WTC11 (cell line): ENCODE measurements at regions not wholly inside any gene's neighbourhood (a gene's known extent, or its start where the extent isn't known, plus 50 kb on each side); places are given as distances from the start of the nearest gene placed in this dataset.

Experiments
- ATAC-seq: fragments of 200-7000 bp; cut with Tn5 transposase; 2 replicates; pipeline ENCODE4 v1.10.0; 2021; ENCODE audit warnings: mild to moderate bottlenecking, moderate library complexity
- CTCF ChIA-PET: fragments of 300-600 bp; sonication (Branson Sonifier 250); formaldehyde crosslinking; loops from one replicate; lab custom pipeline; 2021; ENCODE audit warnings: antibody characterized with exemption; lab: Charles Lee
- POLR2A ChIA-PET: fragments of 350-600 bp; sonication (Branson Sonifier 250); formaldehyde crosslinking; loops from one replicate; lab custom pipeline; 2021; ENCODE audit warnings: antibody characterized with exemption; lab: Charles Lee
- DNase-seq: peaks from one replicate; pipeline ENCODE4 v3.0.0; 2021; ENCODE audit warnings: low spot score
- H3K27ac Mint-ChIP-seq: 2 replicates; pipeline ENCODE4 v1.8.0; 2021; ENCODE audit warnings: mixed read lengths
- H3K27me3 Mint-ChIP-seq: 2 replicates; pipeline ENCODE4 v1.8.0; 2021; ENCODE audit warnings: low read depth, mild to moderate bottlenecking, moderate library complexity, mixed read lengths
- H3K36me3 Mint-ChIP-seq: 2 replicates; pipeline ENCODE4 v1.8.0; 2021; ENCODE audit warnings: mixed read lengths
- H3K4me1 Mint-ChIP-seq: 2 replicates; pipeline ENCODE4 v1.8.0; 2022; ENCODE audit warnings: mixed read lengths
- H3K4me3 Mint-ChIP-seq: 2 replicates; pipeline ENCODE4 v1.8.0; 2021; ENCODE audit warnings: mild to moderate bottlenecking, moderate library complexity, mixed read lengths
- H3K9me3 Mint-ChIP-seq: 2 replicates; pipeline ENCODE4 v1.8.0; 2021; ENCODE audit warnings: mixed read lengths
- ETV6 ChIP-seq: sonication (generic); formaldehyde crosslinking; IDR thresholded peaks from 2 replicates; pipeline ENCODE4 v1.8.1; 2022; ENCODE audit warnings: mild to moderate bottlenecking, missing genetic modification reagents
- GABPB1 ChIP-seq: sonication (generic); formaldehyde crosslinking; IDR thresholded peaks from 2 replicates; pipeline ENCODE4 v1.8.1; 2023; ENCODE audit warnings: mild to moderate bottlenecking, missing genetic modification reagents
- IRF2 ChIP-seq: sonication (generic); formaldehyde crosslinking; IDR thresholded peaks from 2 replicates; pipeline ENCODE4 v1.8.0; 2022; ENCODE audit warnings: low read depth, missing genetic modification reagents, borderline replicate concordance
- JAZF1 ChIP-seq: fragments of 250-450 bp; sonication (Bioruptor Pico); IDR thresholded peaks from 2 replicates; pipeline ENCODE4 v1.9.0; 2021; ENCODE audit warnings: moderate library complexity, mild to moderate bottlenecking, inconsistent platforms
- TCF7 ChIP-seq: sonication (generic); formaldehyde crosslinking; IDR thresholded peaks from 2 replicates; pipeline ENCODE4 v1.8.0; 2022; ENCODE audit warnings: mild to moderate bottlenecking, low read depth, missing genetic modification reagents, moderate library complexity
- TEAD1 ChIP-seq: sonication (generic); formaldehyde crosslinking; IDR thresholded peaks from 2 replicates; pipeline ENCODE4 v1.8.0; 2022; ENCODE audit warnings: mild to moderate bottlenecking, missing genetic modification reagents
- ZBTB21 ChIP-seq: sonication (generic); formaldehyde crosslinking; IDR thresholded peaks from 2 replicates; pipeline ENCODE4 v1.8.1; 2023; ENCODE audit warnings: mild to moderate bottlenecking, missing genetic modification reagents, borderline replicate concordance
- ZNF232 ChIP-seq: sonication (generic); formaldehyde crosslinking; IDR thresholded peaks from 2 replicates; pipeline ENCODE4 v1.8.0; 2022; ENCODE audit warnings: mild to moderate bottlenecking, missing genetic modification reagents
- ZNF263 ChIP-seq: sonication (generic); formaldehyde crosslinking; IDR thresholded peaks from 2 replicates; pipeline ENCODE4 v1.8.1; 2022; ENCODE audit warnings: low read depth, mild to moderate bottlenecking, moderate library complexity, missing genetic modification reagents
- TF ChIP-seq, protein P1 (sequence below): sonication (generic); formaldehyde crosslinking; IDR thresholded peaks from 2 replicates; pipeline ENCODE4 v1.8.0; 2023; ENCODE audit warnings: missing genetic modification reagents
- TF ChIP-seq, protein P2 (sequence below): fragments of 250-450 bp; sonication (Bioruptor Pico); IDR thresholded peaks from 2 replicates; pipeline ENCODE4 v2.1.2; 2022; ENCODE audit warnings: mild to moderate bottlenecking, moderate library complexity
- TF ChIP-seq, protein P3 (sequence below): sonication (generic); formaldehyde crosslinking; IDR thresholded peaks from 2 replicates; pipeline ENCODE4 v1.8.0; 2022; ENCODE audit warnings: mild to moderate bottlenecking, missing genetic modification reagents
- TF ChIP-seq, protein P4 (sequence below): fragments of 250-450 bp; sonication (Bioruptor Pico); conservative IDR thresholded peaks from 2 replicates; pipeline ENCODE4 v1.9.0; 2021; ENCODE audit warnings: mild to moderate bottlenecking
- TF ChIP-seq, protein P5 (sequence below): sonication (generic); formaldehyde crosslinking; IDR thresholded peaks from 2 replicates; pipeline ENCODE4 v1.8.1; 2023; ENCODE audit warnings: mild to moderate bottlenecking, missing genetic modification reagents, moderate library complexity
- TF ChIP-seq, protein P6 (sequence below): sonication (generic); formaldehyde crosslinking; IDR thresholded peaks from 2 replicates; pipeline ENCODE4 v1.8.1; 2022; ENCODE audit warnings: low read depth, mild to moderate bottlenecking, moderate library complexity, missing genetic modification reagents, borderline replicate concordance
- TF ChIP-seq, protein P7 (sequence below): sonication (generic); formaldehyde crosslinking; conservative IDR thresholded peaks from 2 replicates; pipeline ENCODE4 v1.8.1; 2022; ENCODE audit warnings: mild to moderate bottlenecking, missing genetic modification reagents
- TF ChIP-seq, protein P8 (sequence below): fragments of 250-450 bp; sonication (Bioruptor Pico); IDR thresholded peaks from 2 replicates; pipeline ENCODE4 v1.8.0; 2021; ENCODE audit warnings: mild to moderate bottlenecking
- TF ChIP-seq, protein P9 (sequence below): fragments of 250-450 bp; sonication (Bioruptor Pico); IDR thresholded peaks from 2 replicates; pipeline ENCODE4 v1.9.0; 2021; ENCODE audit warnings: mild to moderate bottlenecking

DNA sequence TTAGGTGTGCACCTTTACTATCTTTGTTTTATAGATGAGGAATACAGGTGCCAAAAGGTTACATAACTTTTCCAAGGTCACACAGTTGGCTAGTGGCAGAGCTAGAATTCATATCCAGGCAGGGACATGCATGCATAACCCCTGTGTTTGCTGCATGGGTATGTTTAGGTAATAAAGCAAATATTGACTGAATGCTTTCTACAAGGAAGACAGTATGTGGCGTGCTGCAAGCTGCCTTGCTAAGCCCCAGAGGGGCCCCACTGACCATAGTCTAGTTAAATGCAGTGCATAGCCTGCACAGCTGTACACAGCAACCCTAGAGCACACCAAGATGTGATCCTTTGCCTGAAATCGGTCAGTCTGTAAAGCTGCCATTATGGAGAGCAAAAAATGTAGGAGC, 320.5 kb upstream of the IGFBP7 start:
- ChIA-PET CTCF (interaction anchor here (0.9 to 1.9 kb wide), 2 partner anchors 267 kb away, joined by 3 to 6 read pairs; no protein-coding TSS in a partner anchor), POLR2A (no interaction called here)
- ATAC-seq (no peak), DNase-seq (no peak)
- no peaks in the 10 kb centered on the region for H3K9me3 Mint-ChIP-seq
- H3K36me3 Mint-ChIP-seq = no peaks in the 10 kb centered on the region
- H3K4me1 Mint-ChIP-seq = peaks cover 4% of the 10 kb centered on the region; the same call in 1 of the 2 replicates
- H3K27me3 Mint-ChIP-seq = no peaks in the 10 kb centered on the region; the same call in 1 of the 2 replicates
- TF ChIP-seq, protein P1, sequence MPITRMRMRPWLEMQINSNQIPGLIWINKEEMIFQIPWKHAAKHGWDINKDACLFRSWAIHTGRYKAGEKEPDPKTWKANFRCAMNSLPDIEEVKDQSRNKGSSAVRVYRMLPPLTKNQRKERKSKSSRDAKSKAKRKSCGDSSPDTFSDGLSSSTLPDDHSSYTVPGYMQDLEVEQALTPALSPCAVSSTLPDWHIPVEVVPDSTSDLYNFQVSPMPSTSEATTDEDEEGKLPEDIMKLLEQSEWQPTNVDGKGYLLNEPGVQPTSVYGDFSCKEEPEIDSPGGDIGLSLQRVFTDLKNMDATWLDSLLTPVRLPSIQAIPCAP = no peak
- no peak for TF ChIP-seq TCF7 (CRISPR knock-in tag)
- TF ChIP-seq, protein P2, sequence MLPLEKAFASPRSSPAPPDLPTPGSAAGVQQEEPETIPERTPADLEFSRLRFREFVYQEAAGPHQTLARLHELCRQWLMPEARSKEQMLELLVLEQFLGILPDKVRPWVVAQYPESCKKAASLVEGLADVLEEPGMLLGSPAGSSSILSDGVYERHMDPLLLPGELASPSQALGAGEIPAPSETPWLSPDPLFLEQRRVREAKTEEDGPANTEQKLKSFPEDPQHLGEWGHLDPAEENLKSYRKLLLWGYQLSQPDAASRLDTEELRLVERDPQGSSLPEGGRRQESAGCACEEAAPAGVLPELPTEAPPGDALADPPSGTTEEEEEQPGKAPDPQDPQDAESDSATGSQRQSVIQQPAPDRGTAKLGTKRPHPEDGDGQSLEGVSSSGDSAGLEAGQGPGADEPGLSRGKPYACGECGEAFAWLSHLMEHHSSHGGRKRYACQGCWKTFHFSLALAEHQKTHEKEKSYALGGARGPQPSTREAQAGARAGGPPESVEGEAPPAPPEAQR (CRISPR knock-in tag) = no peak
- TF ChIP-seq TEAD1 (CRISPR knock-in tag) = no peak
- peak; percentile 32; the same call in 1 of the 2 replicates for TF ChIP-seq GABPB1 (CRISPR knock-in tag)
- TF ChIP-seq, protein P3, sequence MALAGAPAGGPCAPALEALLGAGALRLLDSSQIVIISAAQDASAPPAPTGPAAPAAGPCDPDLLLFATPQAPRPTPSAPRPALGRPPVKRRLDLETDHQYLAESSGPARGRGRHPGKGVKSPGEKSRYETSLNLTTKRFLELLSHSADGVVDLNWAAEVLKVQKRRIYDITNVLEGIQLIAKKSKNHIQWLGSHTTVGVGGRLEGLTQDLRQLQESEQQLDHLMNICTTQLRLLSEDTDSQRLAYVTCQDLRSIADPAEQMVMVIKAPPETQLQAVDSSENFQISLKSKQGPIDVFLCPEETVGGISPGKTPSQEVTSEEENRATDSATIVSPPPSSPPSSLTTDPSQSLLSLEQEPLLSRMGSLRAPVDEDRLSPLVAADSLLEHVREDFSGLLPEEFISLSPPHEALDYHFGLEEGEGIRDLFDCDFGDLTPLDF (CRISPR knock-in tag) = no peak
- no peak overlapping the region for H3K27ac Mint-ChIP-seq
- no peak overlapping the region for H3K4me3 Mint-ChIP-seq

DNA sequence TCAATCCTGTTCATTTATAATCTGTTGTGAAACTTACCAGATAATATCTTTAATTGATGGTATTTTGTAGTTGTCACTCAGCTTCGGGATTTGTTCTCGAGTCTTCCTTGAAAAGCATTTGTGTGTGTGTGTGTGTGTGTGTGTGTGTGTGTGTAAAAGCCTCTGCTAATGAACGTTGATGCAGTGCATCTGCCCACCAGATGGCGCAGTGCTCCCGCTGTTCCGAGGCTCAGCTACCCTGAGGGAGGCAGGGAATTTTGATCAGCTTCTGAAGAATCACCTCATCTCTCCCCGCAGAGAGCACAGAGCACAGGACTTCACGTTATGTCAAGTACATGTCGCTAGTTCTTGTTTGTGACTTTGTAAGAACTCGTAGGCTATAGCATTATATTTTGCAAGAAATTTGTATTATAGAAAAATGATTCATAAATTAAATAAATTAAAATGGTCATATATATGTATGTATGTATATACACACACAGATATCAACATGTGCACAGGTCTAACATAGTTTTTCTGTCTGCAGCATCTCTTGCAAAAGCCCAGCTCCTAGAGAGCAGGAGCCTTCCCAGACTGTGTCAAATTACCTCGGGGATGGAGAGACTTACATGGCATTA, 316.7 kb upstream of the IGFBP7 start:
- TF ChIP-seq, protein P4, sequence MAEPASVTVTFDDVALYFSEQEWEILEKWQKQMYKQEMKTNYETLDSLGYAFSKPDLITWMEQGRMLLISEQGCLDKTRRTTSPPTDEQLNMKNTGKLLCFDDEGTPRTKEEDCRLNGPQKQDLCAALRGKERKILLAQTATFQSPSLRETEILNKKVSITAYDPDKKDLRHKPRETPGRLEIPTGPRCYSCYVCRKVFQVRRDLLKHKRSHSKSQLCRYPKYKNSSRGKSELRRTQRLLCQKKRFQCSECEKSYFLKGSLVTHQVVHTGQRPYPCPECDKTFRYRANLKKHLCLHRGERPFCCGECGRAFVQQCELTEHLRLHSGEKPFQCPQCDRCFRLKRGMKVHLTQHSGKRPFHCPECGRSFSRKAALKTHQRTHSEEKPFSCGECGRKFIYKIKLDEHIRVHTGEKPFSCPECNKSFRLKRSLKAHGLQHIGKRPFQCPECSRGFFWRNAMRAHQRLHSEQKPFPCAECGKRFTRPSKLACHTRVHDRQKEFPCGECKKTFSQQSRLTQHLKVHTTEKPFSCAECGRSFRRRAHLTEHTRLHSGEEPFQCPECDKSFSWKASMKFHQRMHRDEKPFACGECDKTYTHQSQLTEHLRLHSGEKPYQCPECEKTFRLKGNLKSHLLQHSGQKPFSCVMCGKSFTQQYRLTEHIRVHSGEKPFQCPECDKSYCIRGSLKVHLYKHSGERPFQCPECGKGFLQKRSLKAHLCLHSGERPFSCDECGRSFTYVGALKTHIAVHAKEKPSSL (CRISPR knock-in tag) = no peak
- TF ChIP-seq, protein P5, sequence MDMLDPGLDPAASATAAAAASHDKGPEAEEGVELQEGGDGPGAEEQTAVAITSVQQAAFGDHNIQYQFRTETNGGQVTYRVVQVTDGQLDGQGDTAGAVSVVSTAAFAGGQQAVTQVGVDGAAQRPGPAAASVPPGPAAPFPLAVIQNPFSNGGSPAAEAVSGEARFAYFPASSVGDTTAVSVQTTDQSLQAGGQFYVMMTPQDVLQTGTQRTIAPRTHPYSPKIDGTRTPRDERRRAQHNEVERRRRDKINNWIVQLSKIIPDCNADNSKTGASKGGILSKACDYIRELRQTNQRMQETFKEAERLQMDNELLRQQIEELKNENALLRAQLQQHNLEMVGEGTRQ (CRISPR knock-in tag) = no peak
- TF ChIP-seq IRF2 (CRISPR knock-in tag) = no peak
- POLR2A ChIA-PET = interaction anchor here (0.6 kb wide), 1 partner anchor 451 kb away, joined by 3 read pairs; no protein-coding TSS in a partner anchor

DNA sequence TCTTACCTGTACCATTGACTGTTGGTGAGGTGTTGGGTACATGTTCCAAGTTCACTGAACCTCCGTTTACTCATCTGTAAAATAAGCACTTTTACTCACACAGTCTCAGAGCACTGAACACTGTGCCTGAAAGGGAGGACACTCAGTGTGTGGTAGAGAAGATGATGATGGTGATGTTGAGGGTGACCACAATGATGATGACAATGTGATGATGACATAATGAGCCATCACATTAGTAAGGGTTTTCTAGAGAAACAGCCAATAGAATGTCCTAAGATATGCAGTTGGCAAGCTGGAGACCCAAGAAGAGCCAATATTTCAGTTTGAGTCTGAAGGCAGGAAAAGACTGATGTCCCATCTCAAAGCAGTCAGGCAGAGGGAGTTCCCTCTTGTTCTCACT, 315.4 kb upstream of the IGFBP7 start:
- no peak for ATAC-seq
- CTCF ChIA-PET = interaction anchor here (1.1 to 3.2 kb wide), 5 partner anchors 10 to 636 kb away, joined by 3 to 35 read pairs (median 13); no protein-coding TSS in a partner anchor
- TF ChIP-seq ZBTB21 (CRISPR knock-in tag) (no peak), JAZF1 (CRISPR knock-in tag) (no peak), TCF7 (CRISPR knock-in tag) (no peak), ETV6 (no peak), ZNF263 (CRISPR knock-in tag) (no peak), ZNF232 (CRISPR knock-in tag) (no peak)
- TF ChIP-seq, protein P6, sequence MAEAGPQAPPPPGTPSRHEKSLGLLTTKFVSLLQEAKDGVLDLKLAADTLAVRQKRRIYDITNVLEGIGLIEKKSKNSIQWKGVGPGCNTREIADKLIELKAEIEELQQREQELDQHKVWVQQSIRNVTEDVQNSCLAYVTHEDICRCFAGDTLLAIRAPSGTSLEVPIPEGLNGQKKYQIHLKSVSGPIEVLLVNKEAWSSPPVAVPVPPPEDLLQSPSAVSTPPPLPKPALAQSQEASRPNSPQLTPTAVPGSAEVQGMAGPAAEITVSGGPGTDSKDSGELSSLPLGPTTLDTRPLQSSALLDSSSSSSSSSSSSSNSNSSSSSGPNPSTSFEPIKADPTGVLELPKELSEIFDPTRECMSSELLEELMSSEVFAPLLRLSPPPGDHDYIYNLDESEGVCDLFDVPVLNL = no peak
- TF ChIP-seq, protein P7, sequence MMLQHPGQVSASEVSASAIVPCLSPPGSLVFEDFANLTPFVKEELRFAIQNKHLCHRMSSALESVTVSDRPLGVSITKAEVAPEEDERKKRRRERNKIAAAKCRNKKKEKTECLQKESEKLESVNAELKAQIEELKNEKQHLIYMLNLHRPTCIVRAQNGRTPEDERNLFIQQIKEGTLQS (CRISPR knock-in tag) = no peak
- TF ChIP-seq, protein P8, sequence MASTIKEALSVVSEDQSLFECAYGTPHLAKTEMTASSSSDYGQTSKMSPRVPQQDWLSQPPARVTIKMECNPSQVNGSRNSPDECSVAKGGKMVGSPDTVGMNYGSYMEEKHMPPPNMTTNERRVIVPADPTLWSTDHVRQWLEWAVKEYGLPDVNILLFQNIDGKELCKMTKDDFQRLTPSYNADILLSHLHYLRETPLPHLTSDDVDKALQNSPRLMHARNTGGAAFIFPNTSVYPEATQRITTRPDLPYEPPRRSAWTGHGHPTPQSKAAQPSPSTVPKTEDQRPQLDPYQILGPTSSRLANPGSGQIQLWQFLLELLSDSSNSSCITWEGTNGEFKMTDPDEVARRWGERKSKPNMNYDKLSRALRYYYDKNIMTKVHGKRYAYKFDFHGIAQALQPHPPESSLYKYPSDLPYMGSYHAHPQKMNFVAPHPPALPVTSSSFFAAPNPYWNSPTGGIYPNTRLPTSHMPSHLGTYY = no peak
- TF ChIP-seq, protein P2 (CRISPR knock-in tag) = no peak
- TF ChIP-seq, protein P9, sequence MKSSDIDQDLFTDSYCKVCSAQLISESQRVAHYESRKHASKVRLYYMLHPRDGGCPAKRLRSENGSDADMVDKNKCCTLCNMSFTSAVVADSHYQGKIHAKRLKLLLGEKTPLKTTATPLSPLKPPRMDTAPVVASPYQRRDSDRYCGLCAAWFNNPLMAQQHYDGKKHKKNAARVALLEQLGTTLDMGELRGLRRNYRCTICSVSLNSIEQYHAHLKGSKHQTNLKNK (CRISPR knock-in tag) = no peak

More for the DNA sequence above, 316.7 kb upstream of the IGFBP7 start:
- Mint-ChIP-seq H3K4me1 (peaks cover 4% of the 10 kb centered on the region; the same call in 1 of the 2 replicates), H3K27me3 (peaks cover 4% of the 10 kb centered on the region; the same call in 1 of the 2 replicates), H3K4me3 (no peak overlapping the region), H3K36me3 (peaks cover 14% of the 10 kb centered on the region), H3K27ac (no peak overlapping the region), H3K9me3 (peaks cover 14% of the 10 kb centered on the region)
- ATAC-seq = peak; percentile 94
- DNase-seq = peak; percentile 81
- CTCF ChIA-PET = interaction anchor here (0.6 to 3.2 kb wide), 25 partner anchors 8 to 788 kb away, joined by 3 to 35 read pairs (median 3); no protein-coding TSS in a partner anchor

More for the DNA sequence above, 315.4 kb upstream of the IGFBP7 start:
- Mint-ChIP-seq H3K9me3 (peaks cover 27% of the 10 kb centered on the region), H3K36me3 (peaks cover 24% of the 10 kb centered on the region), H3K4me3 (no peak overlapping the region), H3K4me1 (peaks cover 4% of the 10 kb centered on the region; the same call in 1 of the 2 replicates), H3K27ac (no peak overlapping the region), H3K27me3 (peaks cover 4% of the 10 kb centered on the region; the same call in 1 of the 2 replicates)
- DNase-seq = no peak
- POLR2A ChIA-PET = no interaction called here
